ENCODE measurements at regions not wholly inside any gene's neighbourhood (a gene's known extent, or its start where the extent isn't known, plus 50 kb on each side); places are given as distances from the start of the nearest gene placed in this dataset.

- ChIA-PET CTCF (no interaction called here), POLR2A (no interaction called here)
- TF ChIP-seq HDGF (IDR thresholded peaks at IDR 0.05; ENCODE audit: borderline replicate concordance), result no peak
- TF ChIP-seq TARDBP (IDR thresholded peaks at IDR 0.05), result no peak
- TF ChIP-seq BHLHE40 (IDR thresholded peaks at IDR 0.05; ENCODE audit: borderline replicate concordance), result no peak
- TF ChIP-seq, protein P1, sequence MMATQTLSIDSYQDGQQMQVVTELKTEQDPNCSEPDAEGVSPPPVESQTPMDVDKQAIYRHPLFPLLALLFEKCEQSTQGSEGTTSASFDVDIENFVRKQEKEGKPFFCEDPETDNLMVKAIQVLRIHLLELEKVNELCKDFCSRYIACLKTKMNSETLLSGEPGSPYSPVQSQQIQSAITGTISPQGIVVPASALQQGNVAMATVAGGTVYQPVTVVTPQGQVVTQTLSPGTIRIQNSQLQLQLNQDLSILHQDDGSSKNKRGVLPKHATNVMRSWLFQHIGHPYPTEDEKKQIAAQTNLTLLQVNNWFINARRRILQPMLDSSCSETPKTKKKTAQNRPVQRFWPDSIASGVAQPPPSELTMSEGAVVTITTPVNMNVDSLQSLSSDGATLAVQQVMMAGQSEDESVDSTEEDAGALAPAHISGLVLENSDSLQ (IDR thresholded peaks at IDR 0.05), result no peak
- no peak for TF ChIP-seq ARNT (IDR thresholded peaks at IDR 0.05)
- no peak for TF ChIP-seq L3MBTL2 (conservative IDR thresholded peaks at IDR 0.05)
- no peak for TF ChIP-seq NFRKB (IDR thresholded peaks at IDR 0.05)
- no peak for TF ChIP-seq SUZ12 (IDR thresholded peaks at IDR 0.05)
- TF ChIP-seq SP1 (IDR thresholded peaks at IDR 0.05), result no peak
- TF ChIP-seq ELF4 (IDR thresholded peaks at IDR 0.05), result no peak
- no peak for TF ChIP-seq LEF1 (IDR thresholded peaks at IDR 0.05; ENCODE audit: borderline replicate concordance)
- no peak for TF ChIP-seq FOXK2 (IDR thresholded peaks at IDR 0.05)
- TF ChIP-seq ZNF384 (IDR thresholded peaks at IDR 0.05), result no peak
- no peak for TF ChIP-seq FOXA1 (IDR thresholded peaks at IDR 0.05)
- TF ChIP-seq FOXM1 (IDR thresholded peaks at IDR 0.05; ENCODE audit: borderline replicate concordance), result no peak
- no peak for TF ChIP-seq CTBP1 (IDR thresholded peaks at IDR 0.05; ENCODE audit: borderline replicate concordance)
- DNase-seq (ENCODE audit: extremely low spot score), result no peak
Measured at GRCh38 chr4:153971899-153972298, 183.0 kb upstream of the SFRP2 start.

- TF ChIP-seq SUZ12 (IDR thresholded peaks at IDR 0.05) (no peak), NFRKB (IDR thresholded peaks at IDR 0.05) (no peak), ARNT (IDR thresholded peaks at IDR 0.05) (no peak), TARDBP (IDR thresholded peaks at IDR 0.05) (no peak), FOXK2 (IDR thresholded peaks at IDR 0.05) (no peak), SP1 (IDR thresholded peaks at IDR 0.05) (no peak), LEF1 (IDR thresholded peaks at IDR 0.05; ENCODE audit: borderline replicate concordance) (no peak), L3MBTL2 (conservative IDR thresholded peaks at IDR 0.05) (no peak), BHLHE40 (IDR thresholded peaks at IDR 0.05; ENCODE audit: borderline replicate concordance) (no peak)
- DNase-seq (ENCODE audit: extremely low spot score), result no peak
- ChIA-PET CTCF (no interaction called here), POLR2A (no interaction called here)
Measured at GRCh38 chr4:153970169-153970568, 181.3 kb upstream of the SFRP2 start.

DNA sequence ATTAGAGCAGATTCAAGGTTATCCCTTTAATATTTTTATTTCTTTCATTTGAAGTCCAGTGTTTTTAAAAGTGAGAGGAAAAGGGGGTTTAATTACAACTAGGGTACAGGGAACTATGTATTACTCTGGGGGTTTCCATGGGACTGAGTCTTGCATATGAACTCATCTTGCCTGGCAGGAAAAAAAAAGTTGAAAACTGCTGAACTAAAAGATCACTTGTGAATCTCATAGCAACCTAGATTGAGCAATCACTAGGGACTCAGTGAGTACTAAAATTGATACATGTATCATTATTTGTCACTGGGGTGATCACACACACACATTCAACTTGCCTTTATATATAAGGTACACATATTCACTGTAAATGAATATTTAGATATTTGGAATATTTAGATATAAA, 180.7 kb upstream of the SFRP2 start:
- no peak for TF ChIP-seq SUZ12 (IDR thresholded peaks at IDR 0.05)
- TF ChIP-seq FOXK2 (IDR thresholded peaks at IDR 0.05), result no peak
- no peak for TF ChIP-seq HDGF (IDR thresholded peaks at IDR 0.05; ENCODE audit: borderline replicate concordance)
- TF ChIP-seq ELF4 (IDR thresholded peaks at IDR 0.05), result no peak
- no peak for TF ChIP-seq FOXA1 (IDR thresholded peaks at IDR 0.05)
- CTCF ChIA-PET, result no interaction called here

GRCh38 chr4:153966641-153967040, 177.8 kb upstream of the SFRP2 start:
- CTCF ChIA-PET, result no interaction called here
- TF ChIP-seq LEF1 (IDR thresholded peaks at IDR 0.05; ENCODE audit: borderline replicate concordance) (no peak), FOXA1 (IDR thresholded peaks at IDR 0.05) (no peak), ELF4 (IDR thresholded peaks at IDR 0.05) (no peak), BHLHE40 (IDR thresholded peaks at IDR 0.05; ENCODE audit: borderline replicate concordance) (no peak), ZNF384 (IDR thresholded peaks at IDR 0.05) (no peak), FOXK2 (IDR thresholded peaks at IDR 0.05) (no peak), FOXM1 (IDR thresholded peaks at IDR 0.05; ENCODE audit: borderline replicate concordance) (no peak), ARNT (IDR thresholded peaks at IDR 0.05) (no peak), NFRKB (IDR thresholded peaks at IDR 0.05) (no peak), TARDBP (IDR thresholded peaks at IDR 0.05) (no peak), HDGF (IDR thresholded peaks at IDR 0.05; ENCODE audit: borderline replicate concordance) (no peak), CTBP1 (IDR thresholded peaks at IDR 0.05; ENCODE audit: borderline replicate concordance) (no peak), SP1 (IDR thresholded peaks at IDR 0.05) (no peak), L3MBTL2 (conservative IDR thresholded peaks at IDR 0.05) (no peak), SUZ12 (IDR thresholded peaks at IDR 0.05) (no peak)
- TF ChIP-seq, protein P1 (IDR thresholded peaks at IDR 0.05), result no peak
- POLR2A ChIA-PET, result no interaction called here
- DNase-seq (ENCODE audit: extremely low spot score), result no peak

More for the DNA sequence above, 180.7 kb upstream of the SFRP2 start:
- POLR2A ChIA-PET, result no interaction called here
- no peak for DNase-seq (ENCODE audit: extremely low spot score)

- ChIA-PET CTCF (no interaction called here), POLR2A (no interaction called here)
- no peak for DNase-seq (ENCODE audit: extremely low spot score)
- no peak for TF ChIP-seq FOXA1 (IDR thresholded peaks at IDR 0.05)
- no peak for TF ChIP-seq FOXK2 (IDR thresholded peaks at IDR 0.05)
- TF ChIP-seq FOXM1 (IDR thresholded peaks at IDR 0.05; ENCODE audit: borderline replicate concordance), result no peak
- no peak for TF ChIP-seq HDGF (IDR thresholded peaks at IDR 0.05; ENCODE audit: borderline replicate concordance)
- no peak for TF ChIP-seq ELF4 (IDR thresholded peaks at IDR 0.05)
- TF ChIP-seq L3MBTL2 (conservative IDR thresholded peaks at IDR 0.05), result no peak
- no peak for TF ChIP-seq NFRKB (IDR thresholded peaks at IDR 0.05)
Measured at GRCh38 chr4:153963216-153963615, 174.3 kb upstream of the SFRP2 start.

DNA sequence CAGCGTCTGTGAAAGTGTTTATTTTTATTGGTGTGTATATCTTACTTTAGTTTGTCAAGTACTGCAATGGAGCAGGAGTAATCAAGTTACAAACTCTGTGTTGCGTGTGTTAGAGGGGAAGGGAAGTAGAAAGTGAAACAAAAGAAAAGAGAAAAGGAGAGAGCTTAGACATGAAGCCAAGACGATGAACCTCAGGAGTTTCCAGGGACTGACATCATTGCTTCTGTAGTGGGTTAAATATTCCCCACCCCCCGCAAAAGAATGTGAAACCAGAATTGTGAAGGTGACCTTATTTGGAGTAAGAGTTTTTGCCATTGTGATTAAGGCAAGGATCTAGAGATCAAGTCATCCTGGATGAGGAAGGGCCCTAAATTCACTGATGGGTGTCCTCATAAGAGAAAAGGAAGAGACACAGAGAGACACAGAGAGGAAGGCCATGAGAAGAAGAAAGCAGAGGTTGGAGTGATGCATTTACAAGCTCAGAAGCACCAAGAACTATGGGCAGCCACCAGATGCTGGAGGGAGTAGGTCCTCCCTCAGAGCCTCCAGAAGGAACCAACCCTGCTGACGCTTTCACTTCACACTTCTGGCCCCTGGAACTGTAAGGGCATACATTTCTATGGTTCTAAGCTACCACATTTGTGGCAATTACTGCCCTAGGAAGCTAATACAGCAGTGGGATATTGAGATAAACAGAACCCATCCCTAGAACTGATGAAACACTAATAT, 173.6 kb upstream of the SFRP2 start:
- no peak for DNase-seq (ENCODE audit: extremely low spot score)
- ChIA-PET POLR2A (no interaction called here), CTCF (no interaction called here)
- TF ChIP-seq ARNT (IDR thresholded peaks at IDR 0.05) (no peak), TARDBP (IDR thresholded peaks at IDR 0.05) (no peak), FOXA1 (IDR thresholded peaks at IDR 0.05) (no peak), ZNF384 (IDR thresholded peaks at IDR 0.05) (no peak), SP1 (IDR thresholded peaks at IDR 0.05) (no peak), CTBP1 (IDR thresholded peaks at IDR 0.05; ENCODE audit: borderline replicate concordance) (no peak)

- TF ChIP-seq FOXM1 (IDR thresholded peaks at IDR 0.05; ENCODE audit: borderline replicate concordance) (no peak), HDGF (IDR thresholded peaks at IDR 0.05; ENCODE audit: borderline replicate concordance) (no peak), TARDBP (IDR thresholded peaks at IDR 0.05) (no peak), FOXK2 (IDR thresholded peaks at IDR 0.05) (no peak), BHLHE40 (IDR thresholded peaks at IDR 0.05; ENCODE audit: borderline replicate concordance) (no peak), SUZ12 (IDR thresholded peaks at IDR 0.05) (no peak)
- CTCF ChIA-PET, result no interaction called here
Measured at GRCh38 chr4:153955327-153955726, 166.4 kb upstream of the SFRP2 start.

More at GRCh38 chr4:153955327-153955726, 166.4 kb upstream of the SFRP2 start:
- POLR2A ChIA-PET, result no interaction called here
- DNase-seq (ENCODE audit: extremely low spot score), result no peak
